ENCODE measurements at regions not wholly inside any gene's neighbourhood (a gene's known extent, or its start where the extent isn't known, plus 50 kb on each side); places are given as distances from the start of the nearest gene placed in this dataset.

- H3K36me3 ChIP-seq (ENCODE audit: insufficient read depth, low read length) = no peaks in the 10 kb centered on the region
- H4K20me1 ChIP-seq (ENCODE audit: insufficient read depth, low read length, poor library complexity, severe bottlenecking) = no peaks in the 10 kb centered on the region
- no peaks in the 10 kb centered on the region for H3K9me2 ChIP-seq (replicated peaks; ENCODE audit: low read depth, low read length)
- H3K4me3 ChIP-seq (ENCODE audit: low read length, poor library complexity, severe bottlenecking) = no peak overlapping the region
- TF ChIP-seq EZH2phosphoT487 (IDR thresholded peaks at IDR 0.05; ENCODE audit: borderline replicate concordance) (no peak), CTCF (conservative IDR thresholded peaks at IDR 0.05; ENCODE audit: low read length) (no peak)
- H3K4me2 ChIP-seq (ENCODE audit: low read depth, low read length, poor library complexity, severe bottlenecking) = no peak overlapping the region
- H3K27me3 ChIP-seq (ENCODE audit: insufficient read depth, low read length, poor library complexity, severe bottlenecking) = no peaks in the 10 kb centered on the region
- H3K4me1 ChIP-seq (ENCODE audit: insufficient read depth, low read length, poor library complexity, severe bottlenecking) = no peaks in the 10 kb centered on the region
- no peak overlapping the region for H2AFZ ChIP-seq (ENCODE audit: low read length)
- no peak overlapping the region for H3K9ac ChIP-seq (ENCODE audit: low read depth, low read length, poor library complexity, severe bottlenecking)
- no peaks in the 10 kb centered on the region for H3K9me3 ChIP-seq (ENCODE audit: insufficient read depth, low read depth, low read length)
- no peaks in the 10 kb centered on the region for H3F3A ChIP-seq (ENCODE audit: low read depth)
- no peaks in the 10 kb centered on the region for H3K79me2 ChIP-seq (ENCODE audit: insufficient read depth, low read length)
Measured at GRCh38 chr2:120947327-120947726, 211.7 kb downstream of the GLI2 start.

- Histone ChIP-seq H3K79me2 (ENCODE audit: insufficient read depth, low read length) (no peaks in the 10 kb centered on the region), H3K9me3 (ENCODE audit: insufficient read depth, low read depth, low read length) (no peaks in the 10 kb centered on the region), H2AFZ (ENCODE audit: low read length) (no peak overlapping the region), H3K27me3 (ENCODE audit: insufficient read depth, low read length, poor library complexity, severe bottlenecking) (no peaks in the 10 kb centered on the region), H3K9ac (ENCODE audit: low read depth, low read length, poor library complexity, severe bottlenecking) (no peak overlapping the region), H3K4me2 (ENCODE audit: low read depth, low read length, poor library complexity, severe bottlenecking) (no peak overlapping the region), H3K36me3 (ENCODE audit: insufficient read depth, low read length) (no peaks in the 10 kb centered on the region), H3K4me3 (ENCODE audit: low read length, poor library complexity, severe bottlenecking) (no peak overlapping the region), H3F3A (ENCODE audit: low read depth) (no peaks in the 10 kb centered on the region), H3K4me1 (ENCODE audit: insufficient read depth, low read length, poor library complexity, severe bottlenecking) (no peaks in the 10 kb centered on the region), H3K9me2 (replicated peaks; ENCODE audit: low read depth, low read length) (no peaks in the 10 kb centered on the region), H4K20me1 (ENCODE audit: insufficient read depth, low read length, poor library complexity, severe bottlenecking) (no peaks in the 10 kb centered on the region)
- TF ChIP-seq CTCF (conservative IDR thresholded peaks at IDR 0.05; ENCODE audit: low read length) (no peak), EZH2phosphoT487 (IDR thresholded peaks at IDR 0.05; ENCODE audit: borderline replicate concordance) (no peak)
Measured at GRCh38 chr2:120947982-120948661, 212.5 kb downstream of the GLI2 start.

- H3K4me3 ChIP-seq (ENCODE audit: low read length, poor library complexity, severe bottlenecking) = no peak overlapping the region
- H3K4me2 ChIP-seq (ENCODE audit: low read depth, low read length, poor library complexity, severe bottlenecking) = no peak overlapping the region
Measured at GRCh38 chr2:120948662-120949011, 213.0 kb downstream of the GLI2 start.

More at GRCh38 chr2:120948662-120949011, 213.0 kb downstream of the GLI2 start:
- Histone ChIP-seq H3K27me3 (ENCODE audit: insufficient read depth, low read length, poor library complexity, severe bottlenecking) (no peaks in the 10 kb centered on the region), H3K9me2 (replicated peaks; ENCODE audit: low read depth, low read length) (no peaks in the 10 kb centered on the region), H3K79me2 (ENCODE audit: insufficient read depth, low read length) (no peaks in the 10 kb centered on the region), H2AFZ (ENCODE audit: low read length) (no peak overlapping the region), H3K9me3 (ENCODE audit: insufficient read depth, low read depth, low read length) (no peaks in the 10 kb centered on the region), H3K4me1 (ENCODE audit: insufficient read depth, low read length, poor library complexity, severe bottlenecking) (no peaks in the 10 kb centered on the region), H3K36me3 (ENCODE audit: insufficient read depth, low read length) (no peaks in the 10 kb centered on the region), H4K20me1 (ENCODE audit: insufficient read depth, low read length, poor library complexity, severe bottlenecking) (no peaks in the 10 kb centered on the region), H3F3A (ENCODE audit: low read depth) (no peaks in the 10 kb centered on the region), H3K9ac (ENCODE audit: low read depth, low read length, poor library complexity, severe bottlenecking) (no peak overlapping the region)
- TF ChIP-seq EZH2phosphoT487 (IDR thresholded peaks at IDR 0.05; ENCODE audit: borderline replicate concordance) (no peak), CTCF (conservative IDR thresholded peaks at IDR 0.05; ENCODE audit: low read length) (no peak)
